Astrocyte (in vitro differentiated cells and primary cell): ENCODE measurements at regions not wholly inside any gene's neighbourhood (a gene's known extent, or its start where the extent isn't known, plus 50 kb on each side); places are given as distances from the start of the nearest gene placed in this dataset.

Source experiments
- CTCF ChIP-seq: IDR thresholded peaks from 2 replicates; pipeline ENCODE4 v1.5.1; 2011; ENCODE audit warnings: low read depth, mild to moderate bottlenecking, inconsistent platforms, low read length, moderate library complexity; ENCODE audit not compliant: insufficient read depth
- EZH2 ChIP-seq: IDR thresholded peaks from 2 replicates; pipeline ENCODE4 v1.6.1; 2012; ENCODE audit warnings: mild to moderate bottlenecking, low read length, inconsistent platforms; ENCODE audit not compliant: insufficient read depth

DNA sequence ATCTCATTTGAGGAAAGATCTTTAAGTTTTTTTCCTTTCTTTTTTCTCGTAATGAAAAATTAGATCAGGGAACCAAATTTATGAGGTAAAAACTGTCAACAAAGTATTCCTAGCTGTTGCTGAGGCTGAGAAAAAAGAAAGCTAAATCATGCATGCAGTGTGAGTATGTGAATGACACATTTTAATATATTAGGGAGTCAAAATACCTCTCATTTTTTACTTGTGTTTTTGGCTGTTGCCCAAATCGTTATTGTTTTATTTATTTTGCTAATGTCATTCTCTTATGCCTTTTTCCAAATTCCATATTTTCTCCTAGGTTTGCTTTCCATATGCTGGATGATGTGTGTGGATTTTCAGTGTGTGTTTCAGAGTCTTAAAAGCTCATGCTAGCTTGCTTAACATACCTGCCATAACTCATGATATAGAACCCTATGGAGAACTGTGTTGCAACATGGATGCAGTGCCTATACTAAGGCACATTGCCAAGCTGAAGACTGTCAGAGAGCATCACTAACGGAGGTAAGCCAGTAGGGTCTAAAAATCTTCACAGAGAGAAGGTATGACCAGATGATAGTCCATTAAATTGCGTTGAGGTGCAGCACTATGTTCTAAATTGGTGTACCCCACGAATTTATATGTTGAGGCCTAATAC lies 629.5 kb upstream of the KCNMB2 start:
- TF ChIP-seq CTCF (no peak), EZH2 (no peak)
